ENCODE measurements at regions not wholly inside any gene's neighbourhood (a gene's known extent, or its start where the extent isn't known, plus 50 kb on each side); places are given as distances from the start of the nearest gene placed in this dataset.

GRCh38 chr9:115766370-115766955, 387.1 kb upstream of the PAPPA start:
- Histone ChIP-seq H3K4me3 (no peak overlapping the region), H3K4me1 (replicated peaks in 1 of 2) (no peaks in the 10 kb centered on the region), H3K27ac (no peak overlapping the region)
- peak in 1 of 8 experiments; percentile 77 for ATAC-seq (replicated peaks in 6 of 8)
- in situ Hi-C loops (cut with MboI; ENCODE audit: low pct_unique_long_range_greater_than_20kb in 2 of 9, low sequenced_read_pairs in 9 of 9, unreplicated experiment in 9 of 9), result no loop called here
- 13 to 78% (median 38%) methylated on average over 1 to 5 of the region's 5 CpGs; no CpG with 5 or more reads in 1 of the 10 experiments for WGBS, 10 experiments

DNA sequence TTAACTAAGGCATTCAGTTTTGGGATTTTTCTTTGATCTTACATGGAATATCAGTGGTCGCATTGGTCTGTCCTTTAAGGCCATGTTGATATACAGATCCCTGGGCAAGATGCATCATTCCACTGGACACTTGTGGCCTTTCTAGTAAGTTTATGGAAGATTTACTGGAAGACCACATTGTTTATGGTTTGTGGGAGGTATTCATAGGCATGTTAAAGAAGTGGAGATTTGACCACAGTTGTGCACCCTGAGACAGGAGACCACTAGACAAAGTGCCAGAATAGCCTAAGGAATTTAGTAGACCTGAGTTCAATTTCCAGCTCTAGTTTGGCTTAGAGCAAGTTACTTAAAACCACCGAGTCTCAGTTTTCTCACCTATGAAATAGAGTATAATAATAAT, 383.1 kb upstream of the PAPPA start:
- H3K4me3 ChIP-seq, result no peak overlapping the region
- ATAC-seq (replicated peaks in 6 of 8), result no peak
- WGBS, 10 experiments, result 49 to 92% (median 82%) methylated on average over 1 to 2 of the region's 2 CpGs; no CpG with 5 or more reads in 3 of the 10 experiments
- no peaks in the 10 kb centered on the region for H3K4me1 ChIP-seq (replicated peaks in 1 of 2)
- H3K27ac ChIP-seq, result no peak overlapping the region
- in situ Hi-C loops (cut with MboI; ENCODE audit: low pct_unique_long_range_greater_than_20kb in 2 of 9, low sequenced_read_pairs in 9 of 9, unreplicated experiment in 9 of 9), result no loop called here

- peaks cover 0 to 5% of the 10 kb centered on the region in 2 donors for H3K4me1 ChIP-seq (replicated peaks in 1 of 2)
- in situ Hi-C loops (cut with MboI; ENCODE audit: low pct_unique_long_range_greater_than_20kb in 2 of 9, low sequenced_read_pairs in 9 of 9, unreplicated experiment in 9 of 9), result no loop called here
Measured at GRCh38 chr9:115775659-115776058, 377.9 kb upstream of the PAPPA start.

DNA sequence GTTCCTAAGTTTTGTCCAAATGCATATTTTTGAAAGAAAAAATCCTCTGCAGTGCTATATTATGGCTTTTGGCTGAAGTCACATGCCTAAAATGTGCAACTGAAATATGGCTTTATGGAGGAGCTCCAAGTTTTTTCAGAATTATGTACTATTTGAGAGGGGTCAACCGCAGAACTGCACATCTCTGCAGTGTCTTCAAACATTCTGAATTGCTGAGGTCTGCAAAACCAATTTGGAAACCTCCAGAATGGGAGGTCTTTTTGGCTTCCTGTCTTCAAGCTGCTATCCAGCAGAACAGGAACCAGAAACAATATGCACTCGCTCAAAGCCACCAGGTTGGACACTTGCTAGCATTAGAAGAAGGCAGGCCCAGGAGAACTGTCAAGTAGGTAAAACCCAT, 376.0 kb upstream of the PAPPA start:
- no peak for ATAC-seq (replicated peaks in 6 of 8)
- Histone ChIP-seq H3K4me1 (replicated peaks in 1 of 2) (peaks cover 0 to 23% of the 10 kb centered on the region in 2 donors), H3K4me3 (no peak overlapping the region), H3K27ac (no peak overlapping the region)
- 40 to 100% (median 94%) methylated on average over 1 to 2 of the region's 2 CpGs; no CpG with 5 or more reads in 2 of the 10 experiments for WGBS, 10 experiments
- in situ Hi-C loops (cut with MboI; ENCODE audit: low pct_unique_long_range_greater_than_20kb in 2 of 9, low sequenced_read_pairs in 9 of 9, unreplicated experiment in 9 of 9), result no loop called here

More at GRCh38 chr9:115775659-115776058, 377.9 kb upstream of the PAPPA start:
- Histone ChIP-seq H3K4me3 (no peak overlapping the region), H3K27ac (no peak overlapping the region)
- ATAC-seq (replicated peaks in 6 of 8), result peak in 1 of 8 experiments; percentile 33
- WGBS, 10 experiments, result 0 to 67% (median 12%) methylated on average over 1 to 2 of the region's 2 CpGs; no CpG with 5 or more reads in 4 of the 10 experiments

DNA sequence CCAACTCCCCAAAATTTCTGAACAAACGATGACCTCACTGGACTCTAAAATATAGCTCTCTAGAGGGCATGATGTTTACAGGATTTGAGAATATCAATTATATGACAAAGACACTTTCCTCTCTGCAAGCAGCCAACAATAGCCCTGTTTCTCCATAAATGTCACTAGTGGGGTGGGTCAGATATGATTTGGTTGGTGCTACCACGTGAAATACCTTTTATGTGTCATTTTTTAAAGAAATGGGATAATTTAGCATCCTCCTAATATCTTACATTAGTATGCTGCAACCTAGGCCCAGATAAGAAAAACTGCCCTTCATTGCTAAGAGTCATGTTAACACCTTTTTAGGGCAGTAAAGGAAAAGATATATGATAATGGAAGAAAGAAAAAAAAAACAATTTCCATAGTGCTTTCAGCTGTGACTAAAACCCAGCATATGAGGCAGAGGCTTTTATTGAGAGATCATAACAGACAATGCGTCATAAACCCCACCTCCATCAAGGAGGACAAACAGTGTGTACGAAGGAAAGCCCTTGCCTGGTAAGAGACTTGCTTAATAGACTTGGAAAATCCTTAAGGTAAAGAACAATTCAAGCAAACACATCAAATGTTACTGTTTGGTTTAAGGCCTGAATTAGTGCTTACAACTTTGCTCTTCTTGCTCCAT, 372.4 kb upstream of the PAPPA start:
- peak in 5 of 8 experiments; percentile 71 to 92 (median 82) for ATAC-seq (replicated peaks in 6 of 8)
- WGBS, 10 experiments, result 27 to 83% (median 51%) methylated on average over 1 to 4 of the region's 4 CpGs; no CpG with 5 or more reads in 1 of the 10 experiments
- H3K4me1 ChIP-seq (replicated peaks in 1 of 2), result peaks cover 0 to 24% of the 10 kb centered on the region in 2 donors
- in situ Hi-C loops (cut with MboI; ENCODE audit: low pct_unique_long_range_greater_than_20kb in 2 of 9, low sequenced_read_pairs in 9 of 9, unreplicated experiment in 9 of 9), result no loop called here
- no peak overlapping the region for H3K4me3 ChIP-seq
- H3K27ac ChIP-seq, result peak overlapping the region in 1 of 2 donors; percentile 74

DNA sequence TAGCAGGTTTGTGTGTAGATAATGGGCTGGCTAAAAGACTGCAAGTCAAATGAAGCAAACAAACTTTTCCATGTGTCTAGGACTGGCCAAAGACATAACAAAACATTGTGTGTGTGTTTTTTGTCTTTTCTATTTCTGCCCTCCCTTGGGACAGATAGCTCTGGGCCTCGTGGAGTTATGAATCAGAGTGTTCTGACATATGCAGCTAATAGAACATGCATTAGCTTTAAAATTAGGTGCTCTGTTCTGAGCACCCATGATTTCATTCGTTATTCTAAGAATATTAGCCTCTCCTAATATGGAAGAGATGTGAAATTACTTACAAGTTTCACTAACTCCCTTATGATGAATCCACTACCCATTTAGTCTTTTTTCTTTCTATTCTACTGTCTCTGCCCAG, 367.3 kb upstream of the PAPPA start:
- no peak overlapping the region for H3K4me3 ChIP-seq
- in situ Hi-C loops (cut with MboI; ENCODE audit: low pct_unique_long_range_greater_than_20kb in 2 of 9, low sequenced_read_pairs in 9 of 9, unreplicated experiment in 9 of 9), result no loop called here
- WGBS, 10 experiments, result 0 to 70% (median 46%) methylated on average over 1 to 2 of the region's 2 CpGs

GRCh38 chr9:115790520-115790919, 363.1 kb upstream of the PAPPA start:
- ATAC-seq (replicated peaks in 6 of 8), result peak in 1 of 8 experiments; percentile 60
- peaks cover 14 to 19% of the 10 kb centered on the region in 2 donors for H3K4me1 ChIP-seq (replicated peaks in 1 of 2)
- H3K27ac ChIP-seq, result no peak overlapping the region
- H3K4me3 ChIP-seq, result no peak overlapping the region
- in situ Hi-C loops (cut with MboI; ENCODE audit: low pct_unique_long_range_greater_than_20kb in 2 of 9, low sequenced_read_pairs in 9 of 9, unreplicated experiment in 9 of 9), result no loop called here
- 6 to 93% (median 55%) methylated on average over 1 to 6 of the region's 6 CpGs for WGBS, 10 experiments

More for the DNA sequence above, 367.3 kb upstream of the PAPPA start:
- peak in 7 of 8 experiments; percentile 34 to 90 (median 78) for ATAC-seq (replicated peaks in 6 of 8)
- H3K27ac ChIP-seq, result no peak overlapping the region
- H3K4me1 ChIP-seq (replicated peaks in 1 of 2), result peaks cover 14 to 30% of the 10 kb centered on the region in 2 donors

GRCh38 chr9:115794921-115795475, 358.6 kb upstream of the PAPPA start:
- no peak overlapping the region for H3K4me3 ChIP-seq
- WGBS, 10 experiments, result 0 to 100% (median 52%) methylated on average over 1 of the region's 1 CpG; no CpG with 5 or more reads in 2 of the 10 experiments
- no peaks in the 10 kb centered on the region for H3K4me1 ChIP-seq (replicated peaks in 1 of 2)
- ATAC-seq (replicated peaks in 6 of 8), result peak in 3 of 8 experiments; percentile 85 to 92 (median 86)
- in situ Hi-C loops (cut with MboI; ENCODE audit: low pct_unique_long_range_greater_than_20kb in 2 of 9, low sequenced_read_pairs in 9 of 9, unreplicated experiment in 9 of 9), result no loop called here
- no peak overlapping the region for H3K27ac ChIP-seq

- no peak overlapping the region for H3K27ac ChIP-seq
- in situ Hi-C loops (cut with MboI; ENCODE audit: low pct_unique_long_range_greater_than_20kb in 2 of 9, low sequenced_read_pairs in 9 of 9, unreplicated experiment in 9 of 9), result no loop called here
- H3K4me1 ChIP-seq (replicated peaks in 1 of 2), result no peaks in the 10 kb centered on the region
- ATAC-seq (replicated peaks in 6 of 8), result peak in 7 of 8 experiments; percentile 14 to 70 (median 55)
- H3K4me3 ChIP-seq, result no peak overlapping the region
- WGBS, 10 experiments, result 0 to 75% (median 33%) methylated on average over 1 of the region's 1 CpG; no CpG with 5 or more reads in 5 of the 10 experiments
Measured at GRCh38 chr9:115799734-115800133, 353.9 kb upstream of the PAPPA start.

GRCh38 chr9:115804206-115804605, 349.4 kb upstream of the PAPPA start:
- H3K27ac ChIP-seq, result no peak overlapping the region
- 50 to 88% (median 73%) methylated on average over 1 to 3 of the region's 3 CpGs; no CpG with 5 or more reads in 3 of the 10 experiments for WGBS, 10 experiments
- in situ Hi-C loops (cut with MboI; ENCODE audit: low pct_unique_long_range_greater_than_20kb in 2 of 9, low sequenced_read_pairs in 9 of 9, unreplicated experiment in 9 of 9), result no loop called here
- no peaks in the 10 kb centered on the region for H3K4me1 ChIP-seq (replicated peaks in 1 of 2)
- H3K4me3 ChIP-seq, result no peak overlapping the region
- peak in 1 of 8 experiments; percentile 46 for ATAC-seq (replicated peaks in 6 of 8)

GRCh38 chr9:115808108-115808507, 345.5 kb upstream of the PAPPA start:
- H3K27ac ChIP-seq, result no peak overlapping the region
- 56 to 100% (median 93%) methylated on average over 1 to 2 of the region's 2 CpGs; no CpG with 5 or more reads in 1 of the 10 experiments for WGBS, 10 experiments
- no peaks in the 10 kb centered on the region for H3K4me1 ChIP-seq (replicated peaks in 1 of 2)
- no peak overlapping the region for H3K4me3 ChIP-seq
- ATAC-seq (replicated peaks in 6 of 8), result no peak
- in situ Hi-C loops (cut with MboI; ENCODE audit: low pct_unique_long_range_greater_than_20kb in 2 of 9, low sequenced_read_pairs in 9 of 9, unreplicated experiment in 9 of 9), result no loop called here

- Histone ChIP-seq H3K4me1 (replicated peaks in 1 of 2) (no peaks in the 10 kb centered on the region), H3K27ac (no peak overlapping the region), H3K4me3 (no peak overlapping the region)
- in situ Hi-C loops (cut with MboI; ENCODE audit: low pct_unique_long_range_greater_than_20kb in 2 of 9, low sequenced_read_pairs in 9 of 9, unreplicated experiment in 9 of 9), result no loop called here
- peak in 1 of 8 experiments; percentile 26 for ATAC-seq (replicated peaks in 6 of 8)
- WGBS, 10 experiments, result 58 to 100% (median 90%) methylated on average over 1 to 5 of the region's 5 CpGs
Measured at GRCh38 chr9:115808695-115809094, 344.9 kb upstream of the PAPPA start.

DNA sequence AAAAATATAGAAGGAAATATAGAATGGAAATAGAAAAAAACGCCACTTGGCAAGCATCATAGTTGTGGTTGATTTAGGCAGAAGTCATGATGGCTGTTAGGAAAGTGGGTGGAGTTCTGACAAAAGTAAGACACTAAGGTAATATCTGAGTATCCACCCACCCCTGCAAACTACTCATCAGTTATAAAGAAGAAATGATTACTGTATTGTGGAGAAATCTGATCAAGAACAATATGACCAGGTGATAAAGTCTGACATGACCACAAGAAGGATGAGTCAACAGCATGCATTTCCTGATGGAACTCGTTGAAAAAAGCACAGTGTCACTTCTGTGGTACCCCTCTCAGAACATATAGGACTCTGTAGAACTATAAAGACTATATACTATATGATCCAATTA, 343.4 kb upstream of the PAPPA start:
- WGBS, 10 experiments, result 38 to 100% (median 64%) methylated on average over 1 to 2 of the region's 2 CpGs
- Histone ChIP-seq H3K27ac (no peak overlapping the region), H3K4me1 (replicated peaks in 1 of 2) (no peaks in the 10 kb centered on the region), H3K4me3 (no peak overlapping the region)
- no peak for ATAC-seq (replicated peaks in 6 of 8)
- in situ Hi-C loops (cut with MboI; ENCODE audit: low pct_unique_long_range_greater_than_20kb in 2 of 9, low sequenced_read_pairs in 9 of 9, unreplicated experiment in 9 of 9), result no loop called here

All from motor neuron (in vitro differentiated cells).